B cell (primary cell): ENCODE measurements at regions not wholly inside any gene's neighbourhood (a gene's known extent, or its start where the extent isn't known, plus 50 kb on each side); places are given as distances from the start of the nearest gene placed in this dataset.

Source experiments
- ATAC-seq: fragments of 200-7000 bp; cut with Tn5 transposase; one replicate; pipeline ENCODE4 v1.10.0; 2021; ENCODE audit warnings: low read depth, mild to moderate bottlenecking, moderate number of reproducible peaks, moderate library complexity
- CTCF ChIA-PET: fragments of 350-600 bp; sonication (Branson Sonifier 250); formaldehyde crosslinking; loops from one replicate; lab custom pipeline; 2021; ENCODE audit warnings: antibody characterized with exemption, inconsistent platforms; lab: Charles Lee
- POLR2A ChIA-PET: fragments of 350-600 bp; sonication (Branson Sonifier 250); formaldehyde crosslinking; loops from one replicate; lab custom pipeline; 2021; ENCODE audit warnings: antibody characterized with exemption; lab: Charles Lee
- DNase-seq: peaks from one replicate; pipeline ENCODE4 v3.0.0; 2013
- H2AFZ ChIP-seq: 2 replicates; pipeline ENCODE4 v1.6.1; 2012; ENCODE audit warnings: mild to moderate bottlenecking, low read depth, low read length; ENCODE audit not compliant: insufficient read depth, poor library complexity, severe bottlenecking
- H3K27ac ChIP-seq, 2 donors: 1 replicate in 1 of 2; 2 replicates in 1 of 2; pipeline ENCODE4 v1.5.1; 2012 to 2013; ENCODE audit warnings: low read length in 2 of 2, mild to moderate bottlenecking in 2 of 2, moderate library complexity in 1 of 2
- H3K27me3 ChIP-seq, 4 experiments: fragments of 200-600 bp in 1 of 4; sonication (generic) in 1 of 4; replicated peaks in 1 of 4; 1 replicate in 2 of 4; 2 replicates in 2 of 4; pipeline versions ENCODE4 v1.6.1 to v1.7.0; 2013 to 2016; ENCODE audit warnings: low read length in 3 of 4, mild to moderate bottlenecking in 2 of 4, mixed read lengths in 1 of 4, moderate library complexity in 1 of 4; ENCODE audit not compliant: insufficient read depth in 4 of 4, control insufficient read depth in 3 of 4; ENCODE audit errors: control extremely low read depth in 1 of 4
- H3K36me3 ChIP-seq, 2 experiments: replicated peaks in 1 of 2; 1 replicate in 1 of 2; 2 replicates in 1 of 2; pipeline versions ENCODE4 v1.6.1 to v1.7.1; 2013; ENCODE audit warnings: low read length in 1 of 2; ENCODE audit not compliant: insufficient read depth in 2 of 2, control insufficient read depth in 1 of 2; ENCODE audit errors: control extremely low read depth in 1 of 2, extremely low read depth in 1 of 2
- H3K4me1 ChIP-seq, 2 donors: fragments of 200-600 bp in 1 of 2; sonication (generic) in 1 of 2; 1 replicate in 1 of 2; 2 replicates in 1 of 2; pipeline versions ENCODE4 v1.5.1 to v1.6.1; 2013 to 2017; ENCODE audit warnings: low read length in 2 of 2; ENCODE audit not compliant: control insufficient read depth in 2 of 2, insufficient read depth in 2 of 2
- H3K4me2 ChIP-seq: replicated peaks from 2 replicates; pipeline ENCODE3; 2012; ENCODE audit warnings: mild to moderate bottlenecking, low read depth, low read length; ENCODE audit not compliant: poor library complexity, severe bottlenecking
- H3K4me3 ChIP-seq, 5 experiments: fragments of 200-600 bp in 1 of 5; sonication (generic) in 1 of 5; 1 replicate in 3 of 5; 2 replicates in 2 of 5; pipeline versions ENCODE4 v1.5.1 to v1.7.0; 2011 to 2016; ENCODE audit warnings: low read length in 4 of 5, mild to moderate bottlenecking in 4 of 5, low read depth in 2 of 5, control low read depth in 1 of 5, moderate library complexity in 1 of 5; ENCODE audit not compliant: insufficient read depth in 1 of 5; ENCODE audit errors: control extremely low read depth in 1 of 5, extremely low read depth in 1 of 5
- H3K79me2 ChIP-seq: fragments of 200-600 bp; sonication (generic); one replicate; pipeline ENCODE4 v1.6.0; 2016; ENCODE audit warnings: low read length; ENCODE audit not compliant: control insufficient read depth, insufficient read depth
- H3K9ac ChIP-seq: fragments of 200-600 bp; sonication (generic); 2 replicates; pipeline ENCODE4 v1.6.1; 2017; ENCODE audit warnings: mild to moderate bottlenecking, low read length, moderate library complexity
- H3K9me3 ChIP-seq, 3 donors: one replicate each; pipeline versions ENCODE4 v1.6.1 to v1.7.1; 2013; ENCODE audit warnings: low read length in 2 of 3; ENCODE audit not compliant: control insufficient read depth in 2 of 3, insufficient read depth in 1 of 3; ENCODE audit errors: control extremely low read depth in 1 of 3
- H4K20me1 ChIP-seq: 2 replicates; pipeline ENCODE4 v1.6.0; 2012; ENCODE audit warnings: mild to moderate bottlenecking, low read length; ENCODE audit not compliant: insufficient read depth, control insufficient read depth, poor library complexity, severe bottlenecking
- H3K27ac Mint-ChIP-seq: one replicate; pipeline ENCODE4 v1.8.0; 2021; ENCODE audit warnings: mixed read lengths
- H3K27me3 Mint-ChIP-seq: one replicate; pipeline ENCODE4 v1.8.0; 2021; ENCODE audit warnings: mixed read lengths
- H3K4me1 Mint-ChIP-seq: one replicate; pipeline ENCODE4 v1.8.0; 2021; ENCODE audit warnings: mixed read lengths
- H3K4me3 Mint-ChIP-seq: one replicate; pipeline ENCODE4 v1.8.0; 2021; ENCODE audit warnings: mixed read lengths
- H3K9me3 Mint-ChIP-seq: one replicate; pipeline ENCODE4 v1.8.0; 2022; ENCODE audit warnings: mixed read lengths; ENCODE audit not compliant: insufficient read depth
- CTCF ChIP-seq: fragments of 200-600 bp; IDR thresholded peaks from one replicate; pipeline ENCODE4 v1.8.0; 2022; ENCODE audit warnings: antibody characterized with exemption, mild to moderate bottlenecking
- EZH2 ChIP-seq: IDR thresholded peaks from 2 replicates; pipeline ENCODE4 v1.6.1; 2012; ENCODE audit warnings: borderline replicate concordance, low read depth, mild to moderate bottlenecking, moderate library complexity, low read length; ENCODE audit not compliant: insufficient read depth, poor library complexity, severe bottlenecking
- WGBS: methylation state at CpG from one replicate; pipeline ENCODE4 v1.1.5; 2013; ENCODE audit warnings: missing lambda C conversion rate; ENCODE audit not compliant: insufficient coverage; 5-methylcytosine and 5-hydroxymethylcytosine counted together
- intact Hi-C: fragments of 100-400 bp; cut with micrococcal nuclease; formaldehyde crosslinking; loops from one replicate; pipeline ENCODE4 v1.10.0; 2022

GRCh38 chrX:22662776-22663175 is 337.0 kb upstream of the DDX53 start:
- Histone ChIP-seq H4K20me1 (no peaks in the 10 kb centered on the region), H2AFZ (no peak overlapping the region), H3K27ac (no peak overlapping the region), H3K9me3 (no peaks in the 10 kb centered on the region), H3K36me3 (no peaks in the 10 kb centered on the region), H3K4me1 (no peaks in the 10 kb centered on the region), H3K4me2 (no peak overlapping the region), H3K9ac (no peak overlapping the region), H3K79me2 (no peaks in the 10 kb centered on the region), H3K27me3 (no peaks in the 10 kb centered on the region), H3K4me3 (no peak overlapping the region)
- H3K4me3 Mint-ChIP-seq = no peak overlapping the region
- CTCF ChIA-PET = no interaction called here
- no peaks in the 10 kb centered on the region for H3K9me3 Mint-ChIP-seq
- WGBS = no CpG with 5 or more reads among the region's 1 CpG
- ATAC-seq (no peak), DNase-seq (no peak)
- peaks cover 3% of the 10 kb centered on the region for H3K4me1 Mint-ChIP-seq
- POLR2A ChIA-PET = no interaction called here
- no peak for TF ChIP-seq CTCF
- no peak for TF ChIP-seq EZH2
- intact Hi-C loops = no loop called here
- no peaks in the 10 kb centered on the region for H3K27me3 Mint-ChIP-seq
- no peak overlapping the region for H3K27ac Mint-ChIP-seq

- DNase-seq (no peak), ATAC-seq (no peak)
- Histone ChIP-seq H3K9me3 (no peaks in the 10 kb centered on the region), H3K4me1 (no peaks in the 10 kb centered on the region), H3K79me2 (no peaks in the 10 kb centered on the region), H3K4me3 (no peak overlapping the region), H3K4me2 (no peak overlapping the region), H2AFZ (no peak overlapping the region), H3K9ac (no peak overlapping the region), H4K20me1 (no peaks in the 10 kb centered on the region), H3K27me3 (no peaks in the 10 kb centered on the region), H3K36me3 (no peaks in the 10 kb centered on the region), H3K27ac (no peak overlapping the region)
- POLR2A ChIA-PET = no interaction called here
- H3K27ac Mint-ChIP-seq = no peak overlapping the region
- 100% methylated on average over 1 of the region's 3 CpGs for WGBS
- peaks cover 3% of the 10 kb centered on the region for H3K4me1 Mint-ChIP-seq
- no peaks in the 10 kb centered on the region for H3K9me3 Mint-ChIP-seq
- intact Hi-C loops = no loop called here
- H3K4me3 Mint-ChIP-seq = no peak overlapping the region
- TF ChIP-seq EZH2 (no peak), CTCF (no peak)
- H3K27me3 Mint-ChIP-seq = no peaks in the 10 kb centered on the region
- CTCF ChIA-PET = no interaction called here
Observed at GRCh38 chrX:22664826-22665225, 334.9 kb upstream of the DDX53 start.
